ENCODE measurements at regions not wholly inside any gene's neighbourhood (a gene's known extent, or its start where the extent isn't known, plus 50 kb on each side); places are given as distances from the start of the nearest gene placed in this dataset.

DNA sequence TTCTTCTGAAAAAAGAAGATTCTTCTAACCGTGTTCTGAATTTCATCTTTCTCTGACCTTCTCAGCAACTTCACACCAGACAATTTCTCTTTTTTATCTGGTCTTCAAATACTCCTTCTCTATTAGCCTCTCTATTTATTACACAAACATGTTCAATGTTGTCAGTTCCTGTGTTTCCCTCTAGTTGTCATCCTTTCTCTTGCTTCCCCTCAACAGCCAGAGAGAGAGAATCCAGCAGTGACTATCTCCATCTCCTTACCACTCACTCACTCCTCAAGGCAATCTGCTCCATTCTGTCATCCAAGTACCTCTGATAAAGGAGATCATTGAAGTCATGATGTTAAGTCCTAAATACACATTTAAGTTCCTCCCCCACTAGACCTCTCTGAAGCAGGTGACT lies 491.9 kb upstream of the CHAC2 start:
- no peaks in the 10 kb centered on the region for H3K36me3 ChIP-seq (ENCODE audit: control insufficient read depth in 2 of 2, insufficient read depth in 1 of 2, low read length in 2 of 2)
- H3K4me3 ChIP-seq (ENCODE audit: low read depth, low read length) = no peak overlapping the region
- no peaks in the 10 kb centered on the region for H3K9me3 ChIP-seq (ENCODE audit: control insufficient read depth, insufficient read depth, low read depth, low read length)
- no peak overlapping the region for H3K27ac ChIP-seq (ENCODE audit: extremely low read depth, low read depth, low read length)
- no peak for TF ChIP-seq ZNF302 (tag by site-specific recombination; IDR thresholded peaks at IDR 0.05; ENCODE audit: low read depth)
- CTCF ChIA-PET = no interaction called here
- POLR2A ChIA-PET = no interaction called here
- H3K4me1 ChIP-seq (ENCODE audit: control insufficient read depth, insufficient read depth, low read length) = no peaks in the 10 kb centered on the region

DNA sequence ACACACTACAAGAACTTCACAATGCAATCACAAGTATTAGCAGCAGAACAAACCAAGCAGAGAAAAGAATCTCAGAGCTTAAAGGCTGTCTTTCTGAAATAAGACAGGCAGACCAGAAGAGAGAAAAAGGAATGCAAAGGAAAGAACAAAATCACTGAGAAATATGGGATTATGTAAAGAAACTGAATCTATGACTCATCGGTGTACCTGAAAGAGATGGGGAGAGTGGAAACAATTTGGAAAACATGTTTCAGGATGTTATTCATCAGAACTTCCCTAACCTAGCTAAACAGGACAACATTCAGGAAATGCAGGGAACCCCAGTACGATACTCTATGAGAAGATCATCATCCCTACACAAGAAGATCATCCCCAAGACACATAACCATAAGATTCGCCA lies 499.0 kb upstream of the CHAC2 start:
- H3K36me3 ChIP-seq (ENCODE audit: control insufficient read depth in 2 of 2, insufficient read depth in 1 of 2, low read length in 2 of 2) = no peaks in the 10 kb centered on the region
- no peak overlapping the region for H3K4me3 ChIP-seq (ENCODE audit: low read depth, low read length)
- no peak overlapping the region for H3K27ac ChIP-seq (ENCODE audit: extremely low read depth, low read depth, low read length)
- H3K9me3 ChIP-seq (ENCODE audit: control insufficient read depth, insufficient read depth, low read depth, low read length) = no peaks in the 10 kb centered on the region
- ChIA-PET CTCF (no interaction called here), POLR2A (no interaction called here)
- no peaks in the 10 kb centered on the region for H3K4me1 ChIP-seq (ENCODE audit: control insufficient read depth, insufficient read depth, low read length)
- TF ChIP-seq KLF7 (tag by site-specific recombination; IDR thresholded peaks at IDR 0.05; ENCODE audit: borderline replicate concordance) = no peak
- TF ChIP-seq, protein P1, sequence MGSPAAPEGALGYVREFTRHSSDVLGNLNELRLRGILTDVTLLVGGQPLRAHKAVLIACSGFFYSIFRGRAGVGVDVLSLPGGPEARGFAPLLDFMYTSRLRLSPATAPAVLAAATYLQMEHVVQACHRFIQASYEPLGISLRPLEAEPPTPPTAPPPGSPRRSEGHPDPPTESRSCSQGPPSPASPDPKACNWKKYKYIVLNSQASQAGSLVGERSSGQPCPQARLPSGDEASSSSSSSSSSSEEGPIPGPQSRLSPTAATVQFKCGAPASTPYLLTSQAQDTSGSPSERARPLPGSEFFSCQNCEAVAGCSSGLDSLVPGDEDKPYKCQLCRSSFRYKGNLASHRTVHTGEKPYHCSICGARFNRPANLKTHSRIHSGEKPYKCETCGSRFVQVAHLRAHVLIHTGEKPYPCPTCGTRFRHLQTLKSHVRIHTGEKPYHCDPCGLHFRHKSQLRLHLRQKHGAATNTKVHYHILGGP (tag by site-specific recombination; IDR thresholded peaks at IDR 0.05) = no peak
- no peak for TF ChIP-seq GFI1B (tag by site-specific recombination; IDR thresholded peaks at IDR 0.05)
- no peak for TF ChIP-seq ZNF530 (tag by site-specific recombination; IDR thresholded peaks at IDR 0.05; ENCODE audit: low read depth)
- TF ChIP-seq ZNF19 (tag by site-specific recombination; IDR thresholded peaks at IDR 0.05; ENCODE audit: low read depth) = no peak
- no peak for TF ChIP-seq ZNF571 (tag by site-specific recombination; IDR thresholded peaks at IDR 0.05)
- no peak for TF ChIP-seq ZNF768 (tag by site-specific recombination; IDR thresholded peaks at IDR 0.05)
- no peak for TF ChIP-seq SP3 (tag by site-specific recombination; IDR thresholded peaks at IDR 0.05)
- no peak for TF ChIP-seq REPIN1 (tag by site-specific recombination; IDR thresholded peaks at IDR 0.05; ENCODE audit: low read depth)
- TF ChIP-seq ZNF202 (tag by site-specific recombination; IDR thresholded peaks at IDR 0.05; ENCODE audit: borderline replicate concordance) = no peak
- TF ChIP-seq, protein P2, sequence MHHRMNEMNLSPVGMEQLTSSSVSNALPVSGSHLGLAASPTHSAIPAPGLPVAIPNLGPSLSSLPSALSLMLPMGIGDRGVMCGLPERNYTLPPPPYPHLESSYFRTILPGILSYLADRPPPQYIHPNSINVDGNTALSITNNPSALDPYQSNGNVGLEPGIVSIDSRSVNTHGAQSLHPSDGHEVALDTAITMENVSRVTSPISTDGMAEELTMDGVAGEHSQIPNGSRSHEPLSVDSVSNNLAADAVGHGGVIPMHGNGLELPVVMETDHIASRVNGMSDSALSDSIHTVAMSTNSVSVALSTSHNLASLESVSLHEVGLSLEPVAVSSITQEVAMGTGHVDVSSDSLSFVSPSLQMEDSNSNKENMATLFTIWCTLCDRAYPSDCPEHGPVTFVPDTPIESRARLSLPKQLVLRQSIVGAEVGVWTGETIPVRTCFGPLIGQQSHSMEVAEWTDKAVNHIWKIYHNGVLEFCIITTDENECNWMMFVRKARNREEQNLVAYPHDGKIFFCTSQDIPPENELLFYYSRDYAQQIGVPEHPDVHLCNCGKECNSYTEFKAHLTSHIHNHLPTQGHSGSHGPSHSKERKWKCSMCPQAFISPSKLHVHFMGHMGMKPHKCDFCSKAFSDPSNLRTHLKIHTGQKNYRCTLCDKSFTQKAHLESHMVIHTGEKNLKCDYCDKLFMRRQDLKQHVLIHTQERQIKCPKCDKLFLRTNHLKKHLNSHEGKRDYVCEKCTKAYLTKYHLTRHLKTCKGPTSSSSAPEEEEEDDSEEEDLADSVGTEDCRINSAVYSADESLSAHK (tag by site-specific recombination; IDR thresholded peaks at IDR 0.05) = no peak
- TF ChIP-seq ZNF112 (tag by site-specific recombination; IDR thresholded peaks at IDR 0.05) = no peak
- no peak for TF ChIP-seq ZNF658 (tag by site-specific recombination; IDR thresholded peaks at IDR 0.05)
- TF ChIP-seq, protein P3, sequence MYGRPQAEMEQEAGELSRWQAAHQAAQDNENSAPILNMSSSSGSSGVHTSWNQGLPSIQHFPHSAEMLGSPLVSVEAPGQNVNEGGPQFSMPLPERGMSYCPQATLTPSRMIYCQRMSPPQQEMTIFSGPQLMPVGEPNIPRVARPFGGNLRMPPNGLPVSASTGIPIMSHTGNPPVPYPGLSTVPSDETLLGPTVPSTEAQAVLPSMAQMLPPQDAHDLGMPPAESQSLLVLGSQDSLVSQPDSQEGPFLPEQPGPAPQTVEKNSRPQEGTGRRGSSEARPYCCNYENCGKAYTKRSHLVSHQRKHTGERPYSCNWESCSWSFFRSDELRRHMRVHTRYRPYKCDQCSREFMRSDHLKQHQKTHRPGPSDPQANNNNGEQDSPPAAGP (tag by site-specific recombination; IDR thresholded peaks at IDR 0.05) = no peak
- TF ChIP-seq FEZF1 (tag by site-specific recombination; IDR thresholded peaks at IDR 0.05) = no peak
- TF ChIP-seq ZNF555 (tag by site-specific recombination; conservative IDR thresholded peaks at IDR 0.05) = no peak
- TF ChIP-seq ZNF654 (tag by site-specific recombination; IDR thresholded peaks at IDR 0.05; ENCODE audit: low read depth) = no peak
- TF ChIP-seq ZBTB1 (tag by site-specific recombination; IDR thresholded peaks at IDR 0.05) = no peak

DNA sequence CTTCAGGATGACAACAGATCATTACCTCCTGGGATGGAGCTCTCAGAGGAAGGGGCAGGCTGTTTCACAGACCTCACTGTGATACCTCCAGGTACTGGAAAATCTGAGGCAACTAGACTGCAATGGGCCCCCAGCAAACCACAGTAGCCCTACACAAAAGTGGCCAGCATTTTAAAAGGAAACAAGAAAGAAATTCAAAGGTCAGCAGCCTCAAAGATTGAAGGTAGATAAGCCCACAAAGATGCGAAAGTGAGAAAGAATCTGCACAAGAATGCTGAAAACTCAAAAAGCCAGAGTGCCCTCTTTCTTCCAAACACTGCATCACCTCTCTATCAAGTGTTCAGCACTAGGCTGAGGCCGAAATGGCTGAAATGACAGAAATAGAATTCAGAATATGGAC lies 499.5 kb upstream of the CHAC2 start:
- no peaks in the 10 kb centered on the region for H3K36me3 ChIP-seq (ENCODE audit: control insufficient read depth in 2 of 2, insufficient read depth in 1 of 2, low read length in 2 of 2)
- H3K9me3 ChIP-seq (ENCODE audit: control insufficient read depth, insufficient read depth, low read depth, low read length) = no peaks in the 10 kb centered on the region
- no peaks in the 10 kb centered on the region for H3K4me1 ChIP-seq (ENCODE audit: control insufficient read depth, insufficient read depth, low read length)
- H3K4me3 ChIP-seq (ENCODE audit: low read depth, low read length) = no peak overlapping the region
- ChIA-PET POLR2A (no interaction called here), CTCF (no interaction called here)
- H3K27ac ChIP-seq (ENCODE audit: extremely low read depth, low read depth, low read length) = no peak overlapping the region
- TF ChIP-seq, protein P4, sequence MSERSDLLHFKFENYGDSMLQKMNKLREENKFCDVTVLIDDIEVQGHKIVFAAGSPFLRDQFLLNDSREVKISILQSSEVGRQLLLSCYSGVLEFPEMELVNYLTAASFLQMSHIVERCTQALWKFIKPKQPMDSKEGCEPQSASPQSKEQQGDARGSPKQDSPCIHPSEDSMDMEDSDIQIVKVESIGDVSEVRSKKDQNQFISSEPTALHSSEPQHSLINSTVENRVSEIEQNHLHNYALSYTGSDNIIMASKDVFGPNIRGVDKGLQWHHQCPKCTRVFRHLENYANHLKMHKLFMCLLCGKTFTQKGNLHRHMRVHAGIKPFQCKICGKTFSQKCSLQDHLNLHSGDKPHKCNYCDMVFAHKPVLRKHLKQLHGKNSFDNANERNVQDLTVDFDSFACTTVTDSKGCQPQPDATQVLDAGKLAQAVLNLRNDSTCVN (tag by site-specific recombination; optimal IDR thresholded peaks at IDR 0.05) = no peak
- no peak for TF ChIP-seq ZNF548 (tag by site-specific recombination; IDR thresholded peaks at IDR 0.05)
- TF ChIP-seq KLF10 (tag by site-specific recombination; IDR thresholded peaks at IDR 0.05) = no peak
- no peak for TF ChIP-seq ZNF747 (tag by site-specific recombination; IDR thresholded peaks at IDR 0.05)
- no peak for TF ChIP-seq ZNF664 (tag by site-specific recombination; IDR thresholded peaks at IDR 0.05)
- TF ChIP-seq GLI4 (tag by site-specific recombination; IDR thresholded peaks at IDR 0.05) = no peak
- no peak for TF ChIP-seq ZBTB8A (tag by site-specific recombination; IDR thresholded peaks at IDR 0.05)
- no peak for TF ChIP-seq ZNF558 (tag by site-specific recombination; IDR thresholded peaks at IDR 0.05)
- TF ChIP-seq ZNF600 (tag by site-specific recombination; IDR thresholded peaks at IDR 0.05) = no peak
- TF ChIP-seq ZNF776 (tag by site-specific recombination; IDR thresholded peaks at IDR 0.05; ENCODE audit: borderline replicate concordance) = no peak
- TF ChIP-seq ZNF514 (tag by site-specific recombination; IDR thresholded peaks at IDR 0.05) = no peak
- no peak for TF ChIP-seq ZNF155 (tag by site-specific recombination; IDR thresholded peaks at IDR 0.05)
